ENCODE measurements at regions not wholly inside any gene's neighbourhood (a gene's known extent, or its start where the extent isn't known, plus 50 kb on each side); places are given as distances from the start of the nearest gene placed in this dataset.

DNA sequence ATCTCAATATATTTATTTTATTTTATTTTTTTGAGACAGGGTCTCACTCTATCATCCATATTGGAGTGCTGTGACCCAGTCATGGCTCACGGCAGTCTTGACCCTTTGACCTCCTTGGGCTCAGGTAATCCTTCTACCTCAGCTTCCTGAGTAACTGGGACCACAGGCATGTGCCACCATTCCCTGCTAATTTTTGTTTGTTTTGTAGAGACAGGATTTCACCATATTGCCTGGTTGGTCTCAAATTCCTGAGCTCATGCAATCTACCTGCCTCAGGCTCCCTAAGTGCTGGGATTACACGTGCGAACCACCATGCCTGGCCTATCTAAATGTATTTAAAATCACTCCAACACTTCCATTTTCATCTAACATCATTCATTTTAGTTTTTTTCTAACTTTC is 190.5 kb upstream of the CHD1 start:
- no peak overlapping the region for H3K27ac ChIP-seq (ENCODE audit: low read depth, low read length)
- no peak overlapping the region for H3K9ac ChIP-seq (ENCODE audit: low read length)
- H3K4me3 ChIP-seq (replicated peaks in 1 of 2; ENCODE audit: low read depth in 1 of 2, low read length in 2 of 2): no peak overlapping the region
- no peaks in the 10 kb centered on the region for H3K79me2 ChIP-seq (ENCODE audit: insufficient read depth, low read length)
- no peaks in the 10 kb centered on the region for H3K36me3 ChIP-seq (ENCODE audit: control insufficient read depth in 1 of 2, insufficient read depth in 2 of 2, low read length in 2 of 2)
- no peaks in the 10 kb centered on the region for H3K9me2 ChIP-seq (ENCODE audit: insufficient read depth)
- H3K4me2 ChIP-seq (ENCODE audit: low read length): no peak overlapping the region
- 0 out of 2 replicates have a peak, but pooled peaks cover 3% of the 10 kb centered on the region for H3K27me3 ChIP-seq (ENCODE audit: insufficient read depth, low read length)
- no peak for DNase-seq (ENCODE audit: low read depth, low spot score)
- H3K9me3 ChIP-seq (ENCODE audit: control insufficient read depth in 1 of 2, insufficient read depth in 1 of 2, low read depth in 1 of 2, low read length in 2 of 2): no peaks in the 10 kb centered on the region
- RAD21 ChIA-PET (ENCODE audit: low non-redundant PET in 1 of 2, low total read pairs in 2 of 2, uncharacterized antibody in 2 of 2, unreplicated experiment in 2 of 2): no interaction called here
- no TSS peak for BruUV-seq (replicated peaks)
- no peaks in the 10 kb centered on the region for H3K4me1 ChIP-seq (ENCODE audit: control insufficient read depth in 1 of 2, insufficient read depth in 2 of 2, low read length in 2 of 2)
- CTCF ChIA-PET: no interaction called here
- TF ChIP-seq ZNF274 (IDR thresholded peaks at IDR 0.05; ENCODE audit: low read depth, low read length) (no peak), CEBPB (IDR thresholded peaks at IDR 0.05; ENCODE audit: low read depth) (no peak), FOSL1 (IDR thresholded peaks at IDR 0.05; ENCODE audit: low read depth) (no peak), MAX (IDR thresholded peaks at IDR 0.05) (no peak), ZFX (IDR thresholded peaks at IDR 0.05) (no peak), SRF (IDR thresholded peaks at IDR 0.05; ENCODE audit: low read depth) (no peak), RAD21 (IDR thresholded peaks at IDR 0.05; ENCODE audit: low read depth) (no peak), POLR2A (IDR thresholded peaks at IDR 0.05; ENCODE audit: borderline replicate concordance, extremely low read depth, insufficient read depth, insufficient read length) (no peak), ATF3 (IDR thresholded peaks at IDR 0.05) (no peak), SP1 (IDR thresholded peaks at IDR 0.05; ENCODE audit: low read depth) (no peak), EZH2phosphoT487 (IDR thresholded peaks at IDR 0.05; ENCODE audit: borderline replicate concordance) (no peak), CTCF (IDR thresholded peaks at IDR 0.05 in 2 of 3, conservative IDR thresholded peaks at IDR 0.05 in 1 of 3; ENCODE audit: borderline replicate concordance in 1 of 3, insufficient read depth in 1 of 3, low read depth in 2 of 3, low read length in 2 of 3) (no peak), EGR1 (IDR thresholded peaks at IDR 0.05; ENCODE audit: low read depth) (no peak)
- TF ChIP-seq, protein P1, sequence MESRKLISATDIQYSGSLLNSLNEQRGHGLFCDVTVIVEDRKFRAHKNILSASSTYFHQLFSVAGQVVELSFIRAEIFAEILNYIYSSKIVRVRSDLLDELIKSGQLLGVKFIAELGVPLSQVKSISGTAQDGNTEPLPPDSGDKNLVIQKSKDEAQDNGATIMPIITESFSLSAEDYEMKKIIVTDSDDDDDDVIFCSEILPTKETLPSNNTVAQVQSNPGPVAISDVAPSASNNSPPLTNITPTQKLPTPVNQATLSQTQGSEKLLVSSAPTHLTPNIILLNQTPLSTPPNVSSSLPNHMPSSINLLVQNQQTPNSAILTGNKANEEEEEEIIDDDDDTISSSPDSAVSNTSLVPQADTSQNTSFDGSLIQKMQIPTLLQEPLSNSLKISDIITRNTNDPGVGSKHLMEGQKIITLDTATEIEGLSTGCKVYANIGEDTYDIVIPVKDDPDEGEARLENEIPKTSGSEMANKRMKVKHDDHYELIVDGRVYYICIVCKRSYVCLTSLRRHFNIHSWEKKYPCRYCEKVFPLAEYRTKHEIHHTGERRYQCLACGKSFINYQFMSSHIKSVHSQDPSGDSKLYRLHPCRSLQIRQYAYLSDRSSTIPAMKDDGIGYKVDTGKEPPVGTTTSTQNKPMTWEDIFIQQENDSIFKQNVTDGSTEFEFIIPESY (IDR thresholded peaks at IDR 0.05; ENCODE audit: extremely low read depth, insufficient replicate concordance, low read length): no peak
- POLR2A ChIA-PET: no interaction called here
- no peaks in the 10 kb centered on the region for H4K20me1 ChIP-seq (ENCODE audit: insufficient read depth)
- intact Hi-C loops (cut with micrococcal nuclease): no loop called here
- no peak overlapping the region for H2AFZ ChIP-seq (ENCODE audit: low read depth, low read length, poor library complexity, severe bottlenecking)
- ATAC-seq: no peak
